ENCODE measurements at regions not wholly inside any gene's neighbourhood (a gene's known extent, or its start where the extent isn't known, plus 50 kb on each side); places are given as distances from the start of the nearest gene placed in this dataset.

DNA sequence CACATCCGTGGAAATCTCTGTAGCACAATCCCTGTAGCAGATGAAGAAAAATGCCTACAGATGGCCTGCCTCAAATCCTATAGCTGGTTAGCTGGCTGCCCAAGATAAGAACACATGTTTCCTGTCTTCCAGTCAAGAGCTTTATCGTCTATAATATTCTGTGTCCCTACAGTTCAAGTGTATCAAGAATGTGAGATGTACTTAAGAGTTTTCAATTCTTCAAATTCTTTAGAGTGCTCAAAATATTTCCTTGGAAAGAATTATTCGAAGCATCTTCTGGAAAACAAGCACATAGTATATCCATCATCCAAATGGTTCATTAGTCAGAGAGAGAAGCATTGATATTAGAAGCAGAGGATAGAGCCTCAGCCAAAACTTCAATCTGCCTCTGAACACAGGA lies 239.8 kb downstream of the COG6 start:
- TF ChIP-seq, protein P1, sequence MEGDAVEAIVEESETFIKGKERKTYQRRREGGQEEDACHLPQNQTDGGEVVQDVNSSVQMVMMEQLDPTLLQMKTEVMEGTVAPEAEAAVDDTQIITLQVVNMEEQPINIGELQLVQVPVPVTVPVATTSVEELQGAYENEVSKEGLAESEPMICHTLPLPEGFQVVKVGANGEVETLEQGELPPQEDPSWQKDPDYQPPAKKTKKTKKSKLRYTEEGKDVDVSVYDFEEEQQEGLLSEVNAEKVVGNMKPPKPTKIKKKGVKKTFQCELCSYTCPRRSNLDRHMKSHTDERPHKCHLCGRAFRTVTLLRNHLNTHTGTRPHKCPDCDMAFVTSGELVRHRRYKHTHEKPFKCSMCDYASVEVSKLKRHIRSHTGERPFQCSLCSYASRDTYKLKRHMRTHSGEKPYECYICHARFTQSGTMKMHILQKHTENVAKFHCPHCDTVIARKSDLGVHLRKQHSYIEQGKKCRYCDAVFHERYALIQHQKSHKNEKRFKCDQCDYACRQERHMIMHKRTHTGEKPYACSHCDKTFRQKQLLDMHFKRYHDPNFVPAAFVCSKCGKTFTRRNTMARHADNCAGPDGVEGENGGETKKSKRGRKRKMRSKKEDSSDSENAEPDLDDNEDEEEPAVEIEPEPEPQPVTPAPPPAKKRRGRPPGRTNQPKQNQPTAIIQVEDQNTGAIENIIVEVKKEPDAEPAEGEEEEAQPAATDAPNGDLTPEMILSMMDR (IDR thresholded peaks at IDR 0.05; ENCODE audit: low read length) = no peak
- no peak for TF ChIP-seq EZH2 (IDR thresholded peaks at IDR 0.05; ENCODE audit: borderline replicate concordance, low read length)
